Ishikawa (cell line): ENCODE measurements at regions not wholly inside any gene's neighbourhood (a gene's known extent, or its start where the extent isn't known, plus 50 kb on each side); places are given as distances from the start of the nearest gene placed in this dataset.

Experiments used
- CEBPB ChIP-seq: IDR thresholded peaks from 2 replicates; pipeline ENCODE4 v1.6.1; 2012
- CREB1 ChIP-seq: IDR thresholded peaks from 2 replicates; pipeline ENCODE4 v1.6.1; 2012; ENCODE audit warnings: low read depth
- EGR1 ChIP-seq: IDR thresholded peaks from 2 replicates; pipeline ENCODE4 v1.6.1; 2012
- EP300 ChIP-seq: IDR thresholded peaks from 2 replicates; pipeline ENCODE4 v1.6.1; 2012; ENCODE audit warnings: borderline replicate concordance
- FOXM1 ChIP-seq: IDR thresholded peaks from 2 replicates; pipeline ENCODE4 v1.6.1; 2012; ENCODE audit warnings: low read depth, borderline replicate concordance
- MAX ChIP-seq: IDR thresholded peaks from 2 replicates; pipeline ENCODE4 v1.6.1; 2012
- NFIC ChIP-seq: IDR thresholded peaks from 2 replicates; pipeline ENCODE4 v1.6.1; 2012
- RAD21 ChIP-seq: IDR thresholded peaks from 2 replicates; pipeline ENCODE4 v1.6.1; 2012; ENCODE audit warnings: low read depth
- REST ChIP-seq: IDR thresholded peaks from 2 replicates; pipeline ENCODE4 v1.6.1; 2012; ENCODE audit warnings: low read depth, mild to moderate bottlenecking
- TAF1 ChIP-seq: IDR thresholded peaks from 2 replicates; pipeline ENCODE4 v1.6.1; 2012; ENCODE audit warnings: low read depth, mild to moderate bottlenecking
- TCF12 ChIP-seq: IDR thresholded peaks from 2 replicates; pipeline ENCODE4 v1.6.1; 2012; ENCODE audit warnings: low read depth
- TEAD4 ChIP-seq: IDR thresholded peaks from 2 replicates; pipeline ENCODE4 v1.6.1; 2012
- USF1 ChIP-seq: IDR thresholded peaks from 2 replicates; pipeline ENCODE4 v1.6.1; 2012
- YY1 ChIP-seq: IDR thresholded peaks from 2 replicates; pipeline ENCODE4 v1.6.1; 2012; ENCODE audit warnings: low read depth
- ZBTB7A ChIP-seq: IDR thresholded peaks from 2 replicates; pipeline ENCODE4 v1.6.1; 2012; ENCODE audit warnings: low read depth

- no peak for TF ChIP-seq TAF1
- no peak for TF ChIP-seq RAD21
- TF ChIP-seq FOXM1: no peak
- no peak for TF ChIP-seq ZBTB7A
- TF ChIP-seq CREB1: no peak
- TF ChIP-seq TEAD4: no peak
- TF ChIP-seq YY1: no peak
- no peak for TF ChIP-seq REST
- TF ChIP-seq CEBPB: no peak
- no peak for TF ChIP-seq NFIC
- no peak for TF ChIP-seq MAX
- TF ChIP-seq EGR1: no peak
- no peak for TF ChIP-seq TCF12
- no peak for TF ChIP-seq EP300
These were observed 76.2 kb upstream of the KCNA1 start for GRCh38 chr12:4833524-4833923.

- no peak for TF ChIP-seq REST
- no peak for TF ChIP-seq ZBTB7A
- TF ChIP-seq FOXM1: no peak
- no peak for TF ChIP-seq TAF1
- no peak for TF ChIP-seq CEBPB
- TF ChIP-seq RAD21: no peak
- TF ChIP-seq TEAD4: no peak
- TF ChIP-seq NFIC: no peak
- TF ChIP-seq MAX: no peak
- no peak for TF ChIP-seq TCF12
- TF ChIP-seq USF1: no peak
- no peak for TF ChIP-seq YY1
- TF ChIP-seq EP300: no peak
- no peak for TF ChIP-seq EGR1
- no peak for TF ChIP-seq CREB1
These were observed 65.8 kb upstream of the KCNA1 start for GRCh38 chr12:4843907-4844306.

DNA sequence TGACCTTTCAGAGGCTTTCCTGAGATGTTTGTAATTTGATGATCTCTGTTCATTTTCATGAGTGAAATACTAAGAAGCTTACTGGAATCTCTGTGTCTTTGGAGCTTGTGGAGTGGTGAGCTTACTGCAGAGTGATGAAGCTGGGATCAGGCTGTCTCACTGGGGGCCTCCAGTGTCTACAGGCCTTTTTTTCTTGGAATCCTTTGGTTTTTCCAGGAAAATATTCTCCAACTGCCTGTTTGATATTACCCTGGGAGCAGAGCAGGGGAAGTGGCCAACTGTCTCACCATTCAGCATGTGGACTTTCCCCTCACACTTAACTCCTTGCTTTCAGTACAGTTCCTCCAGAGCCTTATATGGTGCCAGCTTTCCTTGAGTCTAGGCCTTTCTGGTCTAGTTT lies 62.0 kb upstream of the KCNA1 start:
- TF ChIP-seq EGR1 (no peak), RAD21 (no peak), TCF12 (no peak), CREB1 (no peak), USF1 (no peak), REST (no peak)

- no peak for TF ChIP-seq USF1
- 0 out of 2 replicates have a peak, but pooled peaks have one; percentile 2 for TF ChIP-seq TEAD4
- peak; percentile 40; the same call in 1 of the 2 replicates for TF ChIP-seq RAD21
- no peak for TF ChIP-seq CEBPB
These were observed 60.6 kb upstream of the KCNA1 start for GRCh38 chr12:4849115-4849541.
